Hematopoietic multipotent progenitor cell (in vitro differentiated cells): ENCODE measurements at regions not wholly inside any gene's neighbourhood (a gene's known extent, or its start where the extent isn't known, plus 50 kb on each side); places are given as distances from the start of the nearest gene placed in this dataset.
A peak's percentile ranks its signal among the peaks of the same experiment; 100 is the strongest.
"Not testable (repeated sequence)": the region's sequence is repeated elsewhere in the genome, so short reads cannot be mapped to it uniquely, and the experiment has no call there.

Source experiments
- DNase-seq, 3 donors: peaks; one replicate each; pipeline ENCODE4 v3.0.0-alpha.2; 2011 to 2015; ENCODE audit warnings: low read depth in 2 of 3, low spot score in 2 of 3

DNA sequence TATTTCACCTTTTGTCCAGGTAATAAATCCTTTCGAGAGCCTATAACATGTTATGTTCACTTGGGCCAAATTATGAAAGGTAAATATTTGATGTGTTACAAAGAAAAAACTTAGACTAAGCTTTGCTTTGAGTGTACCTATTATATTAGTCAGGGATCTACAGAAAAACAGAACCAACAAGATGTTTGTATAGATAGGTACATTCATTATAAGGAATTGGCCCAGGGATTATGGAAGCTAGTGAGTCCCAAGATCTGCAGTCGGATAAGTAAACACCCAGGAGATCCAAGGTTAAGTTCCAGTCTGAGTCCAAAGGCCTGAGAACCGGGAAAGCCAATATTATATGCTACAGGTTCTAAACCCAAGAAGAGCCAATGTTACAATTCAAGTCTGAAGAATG is 234.5 kb downstream of the NRIP1 start:
- no peak for DNase-seq

DNA sequence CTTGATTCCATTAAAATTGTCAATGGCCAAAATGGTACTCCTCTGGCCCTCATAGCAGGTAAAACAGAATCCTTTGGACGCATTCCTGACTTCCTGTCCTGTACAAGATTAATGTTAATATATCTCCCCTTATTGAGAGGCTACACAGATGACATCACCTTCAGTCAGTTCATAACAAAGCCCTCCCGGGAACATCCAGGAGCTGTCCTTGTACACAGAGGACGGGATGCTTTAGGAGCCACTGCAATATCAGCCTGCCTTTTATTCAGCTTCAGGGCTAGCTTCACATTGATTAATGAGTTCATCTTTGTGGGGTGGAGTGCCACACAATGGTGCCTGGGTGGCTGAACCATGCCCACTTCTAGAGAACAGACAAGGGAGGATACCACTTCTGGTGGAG is 235.1 kb downstream of the NRIP1 start:
- no peak for DNase-seq

GRCh38 chr21:14827468-14827867 is 237.3 kb downstream of the NRIP1 start:
- DNase-seq, result no peak

GRCh38 chr21:14826630-14827029 is 238.2 kb downstream of the NRIP1 start:
- no peak for DNase-seq

DNA sequence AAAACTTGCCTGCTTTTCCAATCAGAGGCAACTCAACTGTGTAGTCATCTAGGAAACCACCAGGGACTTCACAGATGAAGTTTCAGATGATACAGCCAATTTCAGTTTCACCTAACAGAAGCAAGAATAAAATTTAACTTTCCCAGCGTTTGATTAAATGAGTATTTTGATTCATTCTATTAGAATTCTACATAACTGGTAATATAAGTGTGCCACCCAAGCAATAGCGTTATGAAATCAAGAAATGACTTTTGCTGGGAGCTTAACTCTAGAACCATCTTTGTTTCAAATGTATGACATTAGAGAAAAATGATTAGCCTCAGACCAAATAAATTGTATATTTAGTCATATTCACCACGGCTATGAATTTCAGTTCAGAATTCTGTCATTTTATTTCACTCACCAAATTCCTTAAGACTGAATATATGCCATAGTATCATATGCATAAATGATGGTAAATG is 239.3 kb downstream of the NRIP1 start:
- DNase-seq, result no peak

DNA sequence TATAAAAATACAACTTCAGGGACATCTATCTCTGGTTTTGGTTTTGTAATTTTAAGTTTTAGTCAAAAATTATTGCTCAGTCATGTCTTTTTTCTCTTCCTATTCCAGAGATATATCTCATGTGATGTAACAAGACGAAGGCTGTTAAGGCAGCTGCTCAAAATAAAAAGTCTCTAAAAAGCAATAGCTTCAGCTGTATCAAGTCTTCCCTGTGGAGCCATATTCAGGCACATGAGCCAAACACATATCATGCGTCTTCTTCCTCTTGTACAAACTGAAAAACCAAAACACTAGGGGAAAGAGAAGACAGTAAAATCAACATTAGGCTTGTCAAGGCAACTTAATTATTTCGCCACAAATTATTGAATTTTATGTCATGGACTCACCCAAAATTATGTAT is 240.7 kb downstream of the NRIP1 start:
- DNase-seq, result no peak

DNA sequence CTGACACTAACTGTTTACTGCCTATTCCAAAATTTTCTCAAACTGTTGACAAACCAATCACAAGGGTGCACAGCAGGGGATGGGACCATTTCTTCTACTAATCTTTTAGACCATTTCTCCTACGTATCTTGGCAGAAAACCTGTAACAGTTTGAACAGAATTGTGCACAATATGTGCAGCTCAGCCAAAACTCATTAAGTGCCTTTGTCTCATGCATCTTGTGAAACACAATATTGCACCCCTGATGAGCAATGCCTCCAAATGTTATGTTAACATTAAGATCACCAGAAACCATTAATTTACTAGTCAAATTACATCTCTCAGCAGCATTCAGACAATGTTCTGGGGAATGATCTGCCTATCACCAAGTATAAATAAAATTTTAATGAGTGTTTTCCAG is 247.5 kb downstream of the NRIP1 start:
- DNase-seq, result no peak

DNA sequence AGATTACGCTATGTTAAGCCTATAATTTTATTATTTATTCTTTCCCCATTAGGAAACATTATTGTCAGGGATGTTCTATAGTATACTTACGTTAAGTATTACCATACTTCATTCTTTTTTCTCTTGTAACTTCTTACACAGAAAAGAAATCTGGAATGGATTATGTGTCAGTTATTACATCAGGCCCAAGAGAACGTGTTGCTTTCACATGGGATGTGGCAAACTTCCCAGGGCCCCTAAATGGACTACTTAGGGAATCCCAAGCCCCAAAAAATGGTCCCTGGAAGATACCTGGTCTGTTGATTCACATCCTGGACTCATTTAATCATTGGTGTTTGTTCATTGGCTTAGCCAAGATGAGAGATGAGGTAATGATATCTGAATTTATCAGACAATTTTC is 249.8 kb downstream of the NRIP1 start:
- DNase-seq, result no peak

DNA sequence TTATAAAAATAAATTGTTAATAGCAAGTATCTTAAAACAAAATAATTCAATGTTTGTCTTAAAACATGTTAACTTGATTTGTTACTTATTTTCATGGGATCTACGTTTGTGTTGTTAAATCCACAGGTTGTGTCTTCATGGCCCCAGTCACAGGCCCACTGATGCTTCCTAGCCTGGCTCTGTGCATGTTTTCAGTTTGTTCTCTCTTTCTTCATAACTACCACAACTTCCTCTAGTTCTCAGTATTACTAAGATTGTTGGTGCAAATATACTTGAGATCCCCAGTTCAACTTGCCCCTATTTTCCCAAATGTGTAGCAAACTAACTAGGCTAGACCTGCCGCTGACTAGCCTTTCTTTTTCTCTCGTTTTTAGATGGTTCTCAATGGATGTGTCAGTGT is 250.5 kb downstream of the NRIP1 start:
- no peak for DNase-seq

GRCh38 chr21:14804170-14804569 is 258.1 kb upstream of the SAMSN1 start:
- not testable (repeated sequence) for DNase-seq

DNA sequence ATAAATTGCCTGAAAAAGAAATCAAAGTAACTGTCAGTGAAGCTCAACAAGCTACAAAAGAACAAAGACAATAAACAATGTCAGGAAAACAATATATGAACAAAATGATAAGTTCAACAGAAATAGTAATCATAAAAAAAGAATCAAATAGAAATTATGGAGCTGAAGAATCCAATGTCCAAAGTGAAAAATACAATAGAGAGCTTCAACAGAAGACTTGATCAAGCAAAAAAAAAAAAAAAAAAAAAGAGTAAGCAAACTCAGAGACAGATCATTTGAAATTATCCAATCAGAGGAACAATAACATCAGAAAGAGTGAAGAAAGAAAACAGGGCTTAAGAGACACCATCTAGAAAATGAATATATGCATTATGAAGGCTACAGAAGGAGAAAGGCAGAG is 251.4 kb upstream of the SAMSN1 start:
- DNase-seq, result no peak

DNA sequence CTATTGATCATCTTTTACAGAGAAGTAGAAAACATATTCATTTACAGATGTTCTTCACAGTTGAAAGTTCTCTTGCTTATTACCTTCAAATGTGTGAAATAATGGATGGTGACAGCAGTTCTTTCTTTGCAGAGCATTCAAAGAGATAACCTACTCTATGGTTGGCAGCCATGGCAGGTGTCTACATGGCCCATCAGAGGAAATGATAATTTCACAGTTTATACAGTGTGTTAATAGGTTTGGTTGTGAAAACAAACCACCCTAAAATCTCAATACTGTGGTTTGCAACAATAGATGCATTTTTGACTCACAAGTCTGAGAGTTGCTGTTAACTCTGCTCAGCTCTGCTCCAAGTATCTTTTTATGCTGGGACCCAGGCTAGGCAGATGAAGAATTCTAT is 241.2 kb upstream of the SAMSN1 start:
- DNase-seq, result no peak

- no peak for DNase-seq
These were observed 239.6 kb upstream of the SAMSN1 start for GRCh38 chr21:14785679-14786078.

DNA sequence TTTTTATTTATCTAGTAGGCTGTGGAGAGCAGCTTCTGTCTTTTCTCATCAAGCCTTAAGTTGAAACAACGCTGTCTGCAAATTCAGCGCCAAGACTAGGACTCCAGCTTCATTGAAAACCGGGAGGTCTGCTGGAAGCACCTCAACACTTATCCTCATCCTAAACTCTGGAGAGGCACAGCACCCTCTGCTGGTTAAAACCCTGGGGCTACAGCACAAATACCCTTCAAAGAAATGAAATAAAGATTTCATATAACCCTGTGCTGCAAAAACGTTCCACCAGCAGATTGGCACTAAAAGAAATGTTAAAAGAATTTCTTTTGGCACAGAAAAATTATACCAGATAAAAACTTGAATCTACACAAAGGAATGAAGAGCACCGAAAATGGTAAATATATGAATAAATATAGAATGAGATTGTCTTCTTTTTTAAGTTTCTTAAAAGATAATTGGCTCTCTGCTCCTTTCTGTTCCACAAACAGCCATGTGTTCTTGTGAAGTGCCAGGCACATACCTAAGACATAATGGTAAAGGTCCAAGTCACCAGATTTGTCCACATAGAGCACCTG is 227.7 kb upstream of the SAMSN1 start:
- peak; percentile 11 to 72 (median 56) for DNase-seq

GRCh38 chr21:14771593-14771992 is 225.5 kb upstream of the SAMSN1 start:
- no peak for DNase-seq

DNA sequence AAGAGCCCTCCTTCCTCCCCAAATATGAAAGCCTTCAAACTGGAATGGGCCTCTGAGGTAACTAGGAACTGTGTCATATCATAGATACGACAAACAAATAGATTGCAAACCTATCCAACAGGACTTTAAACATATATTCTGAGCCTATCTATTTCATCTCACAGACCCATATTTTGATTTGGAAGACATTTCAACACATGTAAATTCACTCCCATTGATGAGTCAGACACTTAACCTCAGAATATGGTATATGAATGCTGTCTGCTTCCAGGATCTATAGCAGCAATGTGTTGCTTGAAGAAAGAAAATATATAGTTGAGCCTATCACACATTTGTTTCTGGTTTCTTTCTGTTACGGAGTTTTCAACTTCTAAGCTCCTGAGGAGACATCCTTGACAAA is 221.9 kb upstream of the SAMSN1 start:
- DNase-seq, result no peak

GRCh38 chr21:14767192-14767852 is 221.2 kb upstream of the SAMSN1 start:
- DNase-seq, result no peak

DNA sequence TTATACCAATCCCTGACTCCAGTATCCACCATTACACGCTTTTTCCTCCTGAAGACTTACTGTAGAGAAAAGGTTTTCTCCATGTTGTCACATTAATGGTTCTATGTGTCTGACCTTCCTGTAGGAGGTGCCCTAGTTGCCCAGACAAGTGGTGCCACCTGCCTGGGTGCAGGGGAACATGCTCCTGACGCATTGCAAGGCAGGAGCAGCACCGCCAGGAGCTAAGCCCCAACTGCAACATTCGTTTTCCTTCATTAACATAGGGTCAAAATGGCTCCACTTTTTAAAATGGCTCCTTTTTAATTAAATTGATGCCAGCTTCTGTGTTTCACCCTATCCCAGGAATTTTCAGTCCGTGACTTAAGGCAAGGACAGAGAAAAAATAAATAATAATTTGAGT is 220.1 kb upstream of the SAMSN1 start:
- no peak for DNase-seq

GRCh38 chr21:14763695-14764064 is 217.6 kb upstream of the SAMSN1 start:
- DNase-seq, result no peak

GRCh38 chr21:14762734-14763694 is 216.9 kb upstream of the SAMSN1 start:
- DNase-seq, result peak in 2 of 3 donors; percentile 32 to 59

- DNase-seq, result no peak
These were observed 216.2 kb upstream of the SAMSN1 start for GRCh38 chr21:14762327-14762726.

- no peak for DNase-seq
These were observed 213.2 kb upstream of the SAMSN1 start for GRCh38 chr21:14759285-14759684.
